ENCODE measurements at regions not wholly inside any gene's neighbourhood (a gene's known extent, or its start where the extent isn't known, plus 50 kb on each side); places are given as distances from the start of the nearest gene placed in this dataset.

DNA sequence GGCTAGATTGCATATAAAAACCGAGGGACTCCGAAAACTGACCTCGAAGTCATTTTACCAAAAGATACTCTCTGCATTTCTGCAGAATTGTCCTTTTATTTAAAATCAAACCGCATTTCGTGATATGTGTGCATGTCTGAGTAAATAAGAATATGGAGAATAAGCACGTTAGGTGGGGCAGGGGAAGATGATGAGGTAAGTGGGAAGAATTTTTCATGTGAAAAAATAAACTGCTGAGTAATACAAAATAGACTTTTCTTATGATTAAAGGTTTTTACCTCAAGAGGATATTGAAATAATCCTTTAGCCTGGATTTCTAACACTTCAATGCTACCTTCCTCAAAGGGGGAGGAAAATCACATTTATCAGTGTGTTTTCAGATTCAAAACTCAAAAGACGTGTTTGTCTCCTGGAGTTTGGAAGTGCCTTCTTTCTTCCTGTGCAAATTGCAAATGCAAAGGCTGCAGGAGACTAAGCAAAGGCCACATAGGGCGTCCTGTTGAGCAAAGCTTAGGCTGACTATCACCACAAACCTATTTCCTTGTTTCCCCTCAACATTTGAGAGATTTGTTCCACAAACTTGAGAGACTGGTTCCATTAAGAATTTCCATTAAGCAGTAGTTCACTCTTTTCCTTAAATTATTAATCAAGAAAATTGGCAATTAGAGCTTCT, 813.5 kb downstream of the MCTP2 start:
- ATAC-seq: no peak
- intact Hi-C loops (cut with micrococcal nuclease): no loop called here
- Mint-ChIP-seq H3K4me3 (no peak overlapping the region), H3K4me1 (ENCODE audit: low read depth) (no peaks in the 10 kb centered on the region), H3K9me3 (peaks cover 17% of the 10 kb centered on the region), H3K27me3 (no peaks in the 10 kb centered on the region), H3K27ac (no peak overlapping the region), H3K36me3 (ENCODE audit: low read depth) (no peaks in the 10 kb centered on the region)
- POLR2A ChIA-PET: no interaction called here
- CTCF ChIA-PET: no interaction called here
- DNase-seq: no peak
- TF ChIP-seq, protein P1, sequence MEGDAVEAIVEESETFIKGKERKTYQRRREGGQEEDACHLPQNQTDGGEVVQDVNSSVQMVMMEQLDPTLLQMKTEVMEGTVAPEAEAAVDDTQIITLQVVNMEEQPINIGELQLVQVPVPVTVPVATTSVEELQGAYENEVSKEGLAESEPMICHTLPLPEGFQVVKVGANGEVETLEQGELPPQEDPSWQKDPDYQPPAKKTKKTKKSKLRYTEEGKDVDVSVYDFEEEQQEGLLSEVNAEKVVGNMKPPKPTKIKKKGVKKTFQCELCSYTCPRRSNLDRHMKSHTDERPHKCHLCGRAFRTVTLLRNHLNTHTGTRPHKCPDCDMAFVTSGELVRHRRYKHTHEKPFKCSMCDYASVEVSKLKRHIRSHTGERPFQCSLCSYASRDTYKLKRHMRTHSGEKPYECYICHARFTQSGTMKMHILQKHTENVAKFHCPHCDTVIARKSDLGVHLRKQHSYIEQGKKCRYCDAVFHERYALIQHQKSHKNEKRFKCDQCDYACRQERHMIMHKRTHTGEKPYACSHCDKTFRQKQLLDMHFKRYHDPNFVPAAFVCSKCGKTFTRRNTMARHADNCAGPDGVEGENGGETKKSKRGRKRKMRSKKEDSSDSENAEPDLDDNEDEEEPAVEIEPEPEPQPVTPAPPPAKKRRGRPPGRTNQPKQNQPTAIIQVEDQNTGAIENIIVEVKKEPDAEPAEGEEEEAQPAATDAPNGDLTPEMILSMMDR (IDR thresholded peaks at IDR 0.05): no peak

DNA sequence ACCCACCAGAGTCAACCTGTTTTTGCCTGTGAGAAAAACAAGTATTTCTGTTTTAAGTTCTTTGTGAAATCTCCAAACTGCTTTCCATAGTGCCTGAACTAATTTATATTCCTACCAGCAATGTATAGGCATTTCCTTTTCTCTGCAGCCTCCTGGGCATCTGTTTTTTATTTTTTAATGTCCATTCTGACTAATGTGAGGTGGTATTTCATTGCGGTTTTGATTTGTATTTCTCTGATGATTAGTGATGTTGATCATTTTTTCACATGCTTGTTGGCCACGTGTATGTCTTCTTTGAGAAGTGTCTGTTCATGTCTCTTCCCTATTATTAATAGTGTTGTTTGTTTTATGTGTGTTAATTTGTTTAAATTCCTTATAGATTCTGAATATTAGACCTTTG, 820.5 kb downstream of the MCTP2 start:
- Mint-ChIP-seq H3K9me3 (peaks cover 28% of the 10 kb centered on the region), H3K4me3 (no peak overlapping the region), H3K27me3 (no peaks in the 10 kb centered on the region), H3K4me1 (ENCODE audit: low read depth) (no peaks in the 10 kb centered on the region), H3K27ac (no peak overlapping the region), H3K36me3 (ENCODE audit: low read depth) (no peaks in the 10 kb centered on the region)
- ChIA-PET POLR2A (interaction anchor here (0.7 kb wide), 1 partner anchor 1777 kb away, joined by 3 read pairs; no protein-coding TSS in a partner anchor), CTCF (no interaction called here)
- ATAC-seq (no peak), DNase-seq (no peak)
- intact Hi-C loops (cut with micrococcal nuclease): no loop called here
- TF ChIP-seq, protein P1 (IDR thresholded peaks at IDR 0.05): no peak

DNA sequence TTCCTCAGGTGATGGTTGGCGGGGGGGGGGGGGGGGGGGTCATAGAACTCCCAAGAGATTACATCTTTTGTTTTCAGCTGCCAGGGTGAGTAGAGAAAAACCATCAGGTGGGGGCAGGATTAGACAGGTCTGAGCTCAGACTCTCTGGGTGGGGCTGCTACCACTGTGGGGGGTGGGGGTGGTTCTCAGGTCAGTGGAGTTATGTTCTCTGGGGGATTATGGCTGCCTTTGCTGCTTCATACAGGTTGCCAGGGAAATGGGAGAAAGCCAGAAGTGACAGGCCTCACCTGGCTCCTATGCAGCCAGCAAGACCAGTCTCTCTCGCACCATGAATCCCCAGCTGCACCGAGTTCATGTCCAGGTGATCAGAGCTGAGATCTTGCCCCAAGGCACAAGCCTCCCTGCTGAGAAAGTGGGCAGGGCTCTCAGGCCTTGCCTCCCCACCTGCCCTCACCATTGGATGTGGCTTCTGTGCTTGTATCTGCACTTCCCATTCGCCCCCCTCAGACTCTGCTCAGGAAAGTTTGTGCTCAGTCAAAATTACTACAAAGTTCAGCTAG, 828.1 kb downstream of the MCTP2 start:
- ATAC-seq (no peak), DNase-seq (no peak)
- Mint-ChIP-seq H3K27ac (no peak overlapping the region), H3K9me3 (peaks cover 8% of the 10 kb centered on the region), H3K4me1 (ENCODE audit: low read depth) (no peaks in the 10 kb centered on the region), H3K36me3 (ENCODE audit: low read depth) (no peaks in the 10 kb centered on the region), H3K4me3 (no peak overlapping the region), H3K27me3 (peaks cover 4% of the 10 kb centered on the region)
- TF ChIP-seq, protein P1 (IDR thresholded peaks at IDR 0.05): no peak
- ChIA-PET CTCF (no interaction called here), POLR2A (no interaction called here)
- intact Hi-C loops (cut with micrococcal nuclease): no loop called here

DNA sequence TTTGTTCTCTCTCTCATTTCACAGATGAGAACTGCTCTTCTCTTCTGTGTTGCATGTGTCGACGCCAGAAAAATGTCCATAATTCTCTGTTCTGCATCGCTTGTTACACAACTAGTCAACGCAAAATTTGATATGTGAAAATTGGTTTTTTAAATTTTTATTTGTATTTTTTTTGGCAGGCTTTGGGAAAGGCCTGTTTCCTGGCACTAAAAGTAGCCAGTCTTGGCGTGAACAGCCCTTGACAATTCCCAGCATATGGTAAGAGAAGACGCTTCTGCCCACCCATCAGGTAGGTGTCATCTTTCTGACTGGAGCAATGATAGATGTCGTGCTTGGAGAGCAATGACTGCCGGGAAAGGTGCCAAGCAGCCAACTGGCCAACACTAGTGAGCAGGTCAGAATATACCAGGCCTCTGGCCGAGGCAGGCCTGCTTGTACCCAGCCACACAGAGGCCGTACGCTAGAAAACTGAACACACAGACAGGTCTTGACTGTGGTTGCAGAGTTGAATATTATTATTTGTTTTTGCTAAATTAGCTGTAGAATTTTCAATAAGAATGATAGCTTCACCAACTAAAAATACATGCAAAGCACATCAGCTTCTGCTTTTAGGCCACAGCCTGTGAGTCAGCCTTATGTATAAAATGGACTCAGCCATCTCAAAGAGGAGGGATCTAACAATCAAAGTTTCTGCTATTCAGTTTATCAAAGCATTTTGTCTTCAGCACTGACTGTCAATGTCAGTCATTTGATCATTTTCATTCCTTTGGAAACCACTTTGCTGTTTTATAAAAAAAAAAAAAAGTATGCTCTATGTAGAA, 837.5 kb downstream of the MCTP2 start:
- ChIA-PET POLR2A (no interaction called here), CTCF (no interaction called here)
- Mint-ChIP-seq H3K9me3 (peaks cover 3% of the 10 kb centered on the region), H3K36me3 (ENCODE audit: low read depth) (no peaks in the 10 kb centered on the region), H3K27ac (no peak overlapping the region), H3K4me3 (no peak overlapping the region), H3K27me3 (no peaks in the 10 kb centered on the region), H3K4me1 (ENCODE audit: low read depth) (no peaks in the 10 kb centered on the region)
- intact Hi-C loops (cut with micrococcal nuclease): no loop called here
- TF ChIP-seq, protein P1 (IDR thresholded peaks at IDR 0.05): no peak
- DNase-seq: no peak
- ATAC-seq: no peak

Measured in activated CD8-positive, alpha-beta T cell treated with anti-CD3 and anti-CD28 coated beads for 36 hours (primary cell).